PC-9 (cell line): ENCODE measurements at regions not wholly inside any gene's neighbourhood (a gene's known extent, or its start where the extent isn't known, plus 50 kb on each side); places are given as distances from the start of the nearest gene placed in this dataset.
"Not testable (repeated sequence)": the region's sequence is repeated elsewhere in the genome, so short reads cannot be mapped to it uniquely, and the experiment has no call there.

Source experiments
- CTCF ChIP-seq: fragments of 200-600 bp; sonication (generic); conservative IDR thresholded peaks from 2 replicates; pipeline ENCODE4 v1.6.1; 2017; ENCODE audit warnings: mixed run types, antibody characterized with exemption, mild to moderate bottlenecking, moderate library complexity
- EZH2 ChIP-seq: fragments of 200-600 bp; sonication (generic); IDR thresholded peaks from 2 replicates; pipeline ENCODE4 v1.8.0; 2017; ENCODE audit warnings: antibody characterized with exemption, low read depth

- not testable (repeated sequence) for TF ChIP-seq CTCF, EZH2
Observed at GRCh38 chr22:16727491-16727890, 97.7 kb downstream of the XKR3 start.
